MV-4-11 (cell line): ENCODE measurements at regions not wholly inside any gene's neighbourhood (a gene's known extent, or its start where the extent isn't known, plus 50 kb on each side); places are given as distances from the start of the nearest gene placed in this dataset.
"Not testable (repeated sequence)": the region's sequence is repeated elsewhere in the genome, so short reads cannot be mapped to it uniquely, and the experiment has no call there.

ENCODE experiments used
- DNase-seq: peaks from one replicate; lab custom pipeline; 2025; lab: John Stamatoyannopoulos, UW

DNA sequence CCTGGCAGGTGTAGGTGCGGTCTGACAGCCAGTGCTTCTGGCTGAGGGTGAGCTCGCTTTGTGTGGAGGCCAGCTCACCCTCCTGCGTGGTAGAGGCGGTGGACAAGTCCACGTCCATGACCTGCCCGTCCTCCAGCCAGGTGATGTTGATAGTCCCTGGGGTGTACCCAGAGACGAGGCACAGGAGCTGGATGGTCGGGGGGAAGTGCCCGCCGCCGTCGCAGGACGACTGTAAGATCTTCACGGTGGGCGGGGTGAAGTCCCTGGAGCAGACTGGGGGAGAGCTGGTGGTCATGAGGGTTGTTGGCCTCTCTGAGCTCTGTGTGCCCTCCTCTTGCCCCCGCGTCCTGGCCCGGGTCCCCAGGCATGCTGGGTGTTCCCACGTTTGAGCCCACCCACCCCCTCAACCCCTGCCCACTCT lies 74.6 kb downstream of the TMEM121 start:
- no peak for DNase-seq

DNA sequence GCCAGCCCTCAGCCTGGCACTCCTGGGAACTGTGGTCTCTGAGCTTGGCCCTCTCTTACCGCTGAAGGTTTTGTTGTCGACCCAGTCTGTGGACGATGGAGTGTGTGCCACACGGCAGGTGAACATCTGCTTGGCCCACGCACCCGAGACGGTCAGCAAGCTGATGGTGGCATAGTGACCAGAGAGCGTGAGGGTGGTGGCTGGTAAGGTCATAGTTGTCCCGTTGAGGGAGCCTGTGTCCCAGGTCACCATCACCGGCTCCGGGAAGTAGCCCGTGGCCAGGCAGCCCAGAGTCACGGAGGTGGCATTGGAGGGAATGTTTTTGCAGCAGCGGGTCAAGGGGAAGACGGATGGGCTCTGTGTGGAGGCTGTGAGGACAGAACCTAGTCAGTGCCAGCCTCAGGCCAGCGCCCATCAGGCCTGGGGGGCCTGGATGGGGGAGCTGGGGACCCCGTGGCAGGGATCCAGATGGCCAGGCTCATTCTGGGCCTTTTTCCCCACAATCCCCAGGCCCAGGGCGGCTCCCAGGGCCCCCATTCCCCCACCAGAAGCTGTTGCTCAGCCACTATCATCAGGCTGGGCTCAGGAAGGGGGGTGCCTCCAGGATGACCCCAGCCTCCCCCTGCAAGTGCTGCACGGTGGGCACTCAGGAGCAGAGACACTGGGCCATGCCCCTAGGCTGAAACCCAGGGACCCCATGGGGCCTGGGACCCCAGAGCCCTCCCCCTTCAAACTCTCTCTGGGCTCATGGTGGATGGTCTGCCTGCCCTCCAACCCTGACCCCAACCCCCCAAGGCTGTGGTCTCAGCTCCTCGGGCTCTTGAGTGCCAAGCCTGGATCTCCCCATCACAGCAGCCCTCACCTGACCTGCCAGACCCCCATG lies 75.2 kb downstream of the TMEM121 start:
- no peak for DNase-seq

DNA sequence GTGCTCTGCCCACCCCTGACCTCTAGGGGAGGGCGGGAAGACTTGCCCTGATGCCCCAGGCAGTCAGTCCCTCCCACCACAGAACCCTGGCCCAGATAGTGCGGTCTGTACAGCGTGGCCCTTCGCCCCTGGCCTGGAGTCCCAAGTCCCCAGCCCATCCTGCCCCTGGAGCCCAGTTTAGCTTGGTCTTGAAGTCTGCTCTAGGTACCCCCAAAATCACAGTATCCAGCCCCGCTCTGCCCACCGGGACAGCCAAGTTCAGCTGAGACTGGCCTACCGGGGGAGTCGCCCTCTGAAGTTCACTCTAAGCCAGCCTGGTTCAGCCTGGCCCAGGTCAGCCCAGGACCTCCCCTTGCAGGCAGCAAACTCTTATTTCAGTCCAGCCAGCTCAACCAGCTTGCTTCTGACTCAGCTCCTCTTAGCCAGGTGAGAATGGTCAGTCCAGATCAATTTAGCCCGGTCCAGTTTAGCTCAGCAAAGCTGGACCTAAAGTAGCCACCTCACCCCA lies 75.9 kb downstream of the TMEM121 start:
- no peak for DNase-seq

DNA sequence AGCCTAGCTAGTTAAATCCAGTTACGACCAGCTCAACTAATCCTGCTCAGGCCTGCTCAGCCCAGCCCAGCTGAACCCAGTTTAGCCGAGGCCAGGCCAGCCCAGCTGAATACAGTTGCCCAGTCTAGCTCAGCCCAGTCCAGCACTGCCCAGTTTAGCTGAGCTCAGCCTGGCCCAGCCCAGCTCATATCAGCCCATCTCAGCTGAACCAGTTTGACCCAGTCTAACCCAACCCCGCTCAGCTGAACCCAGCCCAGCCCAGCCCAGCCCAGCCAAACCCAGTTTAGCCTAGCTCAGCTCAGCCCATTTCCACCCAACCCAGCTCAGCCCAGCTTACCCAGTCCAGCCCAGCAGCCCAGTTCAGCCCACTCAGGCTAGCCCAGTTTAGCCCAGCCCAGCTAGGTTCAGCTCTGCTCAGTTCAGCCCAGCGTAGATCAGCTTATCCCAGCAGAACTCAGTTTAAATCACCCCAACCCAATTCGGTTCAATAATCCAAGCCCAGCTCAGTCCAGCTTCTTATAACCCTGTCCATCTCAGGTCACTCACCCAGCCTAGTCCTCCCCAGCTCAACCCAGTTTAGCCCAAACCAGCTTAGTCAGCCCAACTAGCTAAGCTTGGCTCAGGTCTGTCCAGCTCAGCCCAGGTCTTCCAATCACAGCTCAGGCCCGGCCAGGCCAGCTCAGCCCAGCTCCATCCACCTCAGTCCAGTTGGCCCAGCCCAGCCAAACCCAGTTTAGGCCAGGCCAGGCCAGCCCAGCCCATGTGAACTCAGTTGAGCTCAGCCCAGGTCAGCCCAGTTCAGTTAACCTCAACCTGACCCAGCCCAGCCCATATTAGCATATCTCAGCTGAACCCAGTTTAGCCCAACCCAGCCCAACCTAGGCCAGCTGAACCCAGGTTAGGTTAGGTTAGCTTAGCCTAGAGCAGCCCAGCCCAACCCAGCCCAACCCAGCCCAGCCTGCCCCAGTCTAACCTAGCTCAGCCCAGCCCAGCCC lies 76.7 kb downstream of the TMEM121 start:
- DNase-seq = no peak

DNA sequence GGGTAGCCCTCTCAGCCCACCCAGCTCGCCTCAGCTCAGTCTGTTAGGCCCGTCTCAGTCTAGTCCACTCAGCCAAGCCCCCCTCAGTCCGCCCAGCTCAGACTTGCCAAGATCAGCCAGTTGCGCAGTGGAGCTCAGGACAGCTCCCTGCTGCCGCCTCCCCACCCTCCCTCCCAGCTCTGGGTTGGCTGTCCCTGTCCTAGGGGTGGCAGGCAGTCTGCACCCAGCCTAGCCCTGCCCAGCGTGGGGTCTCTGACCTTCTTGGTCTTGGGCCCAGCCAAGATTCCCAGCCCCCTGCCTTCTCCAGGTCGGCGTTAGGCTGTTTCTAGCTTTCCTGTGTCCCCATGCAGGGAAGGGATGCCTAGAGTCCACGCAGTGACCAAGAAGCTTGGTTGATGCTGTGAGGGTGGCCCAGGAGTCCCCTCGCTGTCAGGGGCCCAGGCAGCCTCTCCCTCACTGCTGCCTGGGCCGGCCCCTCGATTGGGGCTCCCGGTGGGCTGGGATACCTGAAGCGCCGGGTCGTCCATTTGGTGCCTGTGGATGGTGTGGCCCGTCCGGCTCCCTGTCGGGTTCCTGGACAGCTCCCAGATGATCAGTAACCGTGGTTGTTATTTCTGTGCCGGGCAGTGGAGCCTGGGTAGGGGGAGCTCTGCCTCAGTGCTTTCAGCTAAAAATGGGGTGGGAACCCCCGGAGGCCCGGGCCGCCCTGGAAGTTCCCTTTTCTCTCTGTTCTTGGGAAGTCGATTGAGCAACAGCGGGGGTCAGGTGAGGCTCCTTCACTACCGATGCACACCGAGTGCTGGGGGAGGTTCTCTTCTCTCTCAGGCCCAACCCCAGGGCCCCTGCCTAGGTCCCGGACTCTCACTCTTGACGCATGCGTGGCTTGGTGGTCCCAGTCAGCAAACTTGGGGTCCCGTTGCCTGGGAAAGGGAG lies 78.4 kb downstream of the TMEM121 start:
- not testable (repeated sequence) for DNase-seq

DNA sequence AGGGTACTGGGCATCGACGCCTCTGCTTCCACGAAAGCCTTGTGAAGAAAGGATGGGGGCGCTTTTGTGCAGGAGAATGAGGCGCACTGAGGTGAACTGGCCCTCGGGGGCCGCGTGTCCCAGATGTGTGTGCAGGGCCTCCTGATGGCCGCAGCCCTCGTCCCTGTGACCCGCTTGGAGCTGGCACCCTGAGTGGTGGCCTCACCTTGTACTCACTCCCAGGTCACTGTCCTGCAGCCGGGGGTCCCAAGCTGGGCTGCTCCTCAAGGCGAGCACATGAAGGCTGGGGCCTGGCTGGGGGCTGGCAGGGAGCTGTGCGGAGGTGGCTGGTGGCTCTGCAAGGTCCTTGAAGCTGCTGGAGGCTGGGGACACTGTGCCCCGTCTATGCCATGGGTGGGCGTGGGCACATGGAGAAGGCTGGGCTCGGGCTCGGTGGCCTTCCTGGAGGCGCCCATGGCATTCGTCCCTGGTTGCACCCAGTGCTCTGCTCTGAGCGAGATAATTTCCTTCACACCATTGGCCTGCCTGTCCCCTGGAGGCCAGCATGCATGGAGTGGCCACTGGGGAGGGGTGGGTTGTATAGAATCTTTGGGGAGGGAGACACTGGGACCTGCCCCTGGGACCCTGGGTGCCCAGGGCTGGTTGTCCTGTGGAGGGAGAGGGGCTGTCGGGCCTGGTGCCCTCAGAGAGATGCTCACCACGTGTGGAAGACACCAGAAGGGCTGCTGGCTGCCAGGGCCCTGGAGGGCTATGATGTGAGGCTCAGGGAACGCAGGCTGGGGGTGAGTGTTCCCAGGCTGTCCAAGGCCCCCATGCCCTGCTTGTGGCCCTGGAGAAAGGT lies 79.3 kb downstream of the TMEM121 start:
- no peak for DNase-seq

DNA sequence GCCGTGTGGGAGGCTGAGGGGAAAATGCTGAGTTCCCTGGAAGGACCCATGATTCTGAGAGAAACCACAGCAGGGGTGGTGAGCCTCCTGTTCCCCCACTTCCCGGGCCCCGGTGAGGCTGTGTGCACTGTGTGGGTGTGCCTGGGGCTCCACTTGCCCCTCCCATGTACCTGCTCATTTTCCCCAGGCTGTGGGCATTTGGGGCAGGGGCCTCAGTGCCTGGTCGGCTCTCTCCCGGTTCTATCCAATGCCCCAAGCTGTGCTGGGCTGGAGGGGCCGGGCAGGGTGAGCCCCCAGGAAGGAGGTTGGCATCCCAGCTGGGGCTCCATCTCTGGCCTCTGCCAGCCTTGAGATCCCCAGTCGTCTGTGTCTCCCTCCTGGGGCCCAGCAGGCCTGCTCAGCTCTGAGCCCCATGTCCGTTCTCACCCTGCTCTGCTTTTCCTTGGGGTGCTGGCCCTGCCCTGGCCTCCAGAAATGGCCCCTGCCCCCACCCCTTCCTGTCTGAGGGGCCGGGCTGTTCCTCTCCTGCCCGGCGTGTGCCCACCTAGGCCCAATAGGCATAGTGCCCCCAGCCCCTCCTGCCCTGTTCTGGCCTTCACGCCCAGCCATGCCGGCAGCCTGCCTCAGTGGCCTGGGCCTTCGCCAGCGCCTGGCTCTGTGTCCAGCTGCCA lies 80.1 kb downstream of the TMEM121 start:
- not testable (repeated sequence) for DNase-seq

DNA sequence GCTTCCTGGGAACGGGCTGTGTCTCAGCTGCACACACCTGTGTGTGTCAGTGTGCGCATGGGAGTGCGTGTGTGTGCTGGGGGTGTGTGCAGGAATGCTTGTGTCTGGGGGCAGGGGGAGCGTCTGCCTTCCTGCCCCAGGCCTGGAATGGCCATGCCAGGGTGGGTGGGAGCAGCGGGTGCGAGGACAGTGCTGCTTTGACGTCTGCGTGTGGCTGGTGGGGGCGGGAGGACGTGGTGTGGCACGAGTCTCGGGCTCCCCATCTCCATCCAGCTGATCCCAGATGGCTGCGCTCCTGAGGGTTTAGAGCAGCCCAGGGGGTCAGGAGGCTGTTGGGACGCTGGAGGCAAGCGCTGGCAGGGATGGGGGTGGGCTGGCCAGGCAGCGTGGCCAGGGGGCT lies 80.6 kb downstream of the TMEM121 start:
- not testable (repeated sequence) for DNase-seq

DNA sequence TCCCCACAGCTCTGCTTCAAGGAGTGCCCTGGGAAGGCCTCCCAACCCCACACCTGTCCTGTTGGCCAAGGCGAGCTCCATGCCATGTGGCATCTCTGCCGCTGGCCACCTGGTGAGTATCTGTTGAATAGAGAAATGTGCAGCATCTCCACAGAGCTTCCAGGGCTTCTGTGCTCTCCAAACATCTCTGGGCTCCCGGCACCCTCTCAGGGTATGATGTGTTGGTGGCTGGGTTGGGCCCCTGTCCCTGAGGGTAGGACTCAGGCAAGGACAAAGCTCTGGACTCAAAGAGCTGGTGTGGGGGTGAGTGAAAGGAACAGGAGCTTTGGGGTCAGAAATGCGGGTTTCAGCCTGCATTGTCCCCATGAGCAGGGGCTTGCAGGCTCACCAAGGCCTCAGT lies 88.6 kb downstream of the TMEM121 start:
- DNase-seq = not testable (repeated sequence)

DNA sequence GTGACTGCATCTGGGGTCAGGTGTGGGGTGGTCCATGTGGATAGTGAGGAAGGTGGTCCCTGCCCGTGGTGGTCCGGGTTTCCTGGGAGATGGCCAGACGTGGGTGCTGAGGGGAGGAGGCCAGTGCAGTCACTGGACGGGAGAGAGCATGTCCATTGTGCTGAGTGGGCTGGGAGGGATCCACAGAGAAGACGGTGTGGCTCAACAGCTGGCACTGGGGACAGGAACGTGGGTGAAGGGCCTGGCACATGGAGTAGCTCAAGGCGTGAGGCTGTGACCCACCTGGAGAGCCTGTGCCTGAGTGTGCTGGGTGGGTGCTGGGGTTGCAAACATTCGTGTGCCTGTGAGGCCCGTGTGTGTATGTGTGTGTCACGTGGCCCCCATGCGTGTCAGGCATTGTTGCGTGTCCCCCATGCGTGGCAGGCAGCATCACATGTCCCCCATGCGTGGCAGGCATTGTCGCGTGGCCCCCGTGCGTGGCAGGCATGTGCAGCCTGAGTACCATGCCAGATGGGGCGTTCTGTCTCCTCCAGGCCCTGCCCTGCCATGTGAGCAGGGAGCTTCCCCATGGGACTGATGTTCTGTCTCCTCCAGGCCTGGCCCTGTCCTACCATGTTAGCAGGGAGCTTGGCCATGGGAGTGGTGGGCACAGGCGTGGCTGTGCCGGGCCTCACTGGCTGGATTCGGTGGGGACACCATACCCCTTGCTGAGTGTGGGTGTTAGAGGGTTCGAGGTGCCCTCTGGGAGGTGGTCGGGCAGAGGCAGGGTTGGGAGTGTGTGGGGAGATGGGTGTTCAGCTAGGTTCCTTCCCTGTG lies 89.8 kb downstream of the TMEM121 start:
- not testable (repeated sequence) for DNase-seq

DNA sequence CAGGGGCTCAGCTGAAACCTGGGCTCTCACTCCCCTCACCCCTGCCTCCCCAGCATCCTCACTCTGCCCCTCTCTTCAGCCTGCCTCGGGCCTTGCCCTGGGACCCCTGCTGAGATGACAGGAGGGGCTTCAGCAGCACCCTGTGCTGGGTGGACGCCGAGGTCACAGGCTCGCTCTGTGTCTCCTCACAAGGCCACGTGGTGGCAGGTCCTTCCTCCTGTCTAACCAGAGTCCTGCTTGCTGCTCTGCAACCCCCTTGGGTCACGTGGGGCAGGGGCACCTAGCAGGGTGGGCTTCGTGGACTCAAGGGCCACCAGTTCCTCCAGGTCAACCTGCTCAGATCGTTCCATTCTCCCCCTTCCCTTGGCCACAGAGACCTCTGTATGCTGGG lies 90.4 kb downstream of the TMEM121 start:
- no peak for DNase-seq

DNA sequence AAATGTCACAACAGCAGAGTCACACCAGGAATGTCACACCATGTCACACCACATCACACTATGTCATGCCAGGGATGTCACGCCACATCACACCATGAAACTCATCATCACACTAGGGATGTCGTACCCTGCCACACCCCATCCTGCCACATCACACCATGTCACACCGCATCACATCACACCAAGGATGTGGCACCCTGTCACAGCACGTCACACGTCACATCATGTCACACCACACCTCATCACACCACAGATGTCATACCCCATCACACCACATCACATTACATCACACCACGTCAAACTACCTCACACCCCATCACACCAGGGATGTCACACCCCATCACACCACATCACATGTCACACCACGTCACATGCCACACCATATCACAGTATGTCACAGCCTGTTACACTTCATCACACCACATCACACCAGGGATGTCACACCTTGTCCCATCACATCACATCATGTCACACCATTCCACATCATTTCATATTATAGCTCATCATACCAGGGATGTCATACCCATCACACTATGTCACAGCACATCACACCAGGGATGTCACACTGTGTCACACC lies 90.9 kb downstream of the TMEM121 start:
- DNase-seq = no peak

DNA sequence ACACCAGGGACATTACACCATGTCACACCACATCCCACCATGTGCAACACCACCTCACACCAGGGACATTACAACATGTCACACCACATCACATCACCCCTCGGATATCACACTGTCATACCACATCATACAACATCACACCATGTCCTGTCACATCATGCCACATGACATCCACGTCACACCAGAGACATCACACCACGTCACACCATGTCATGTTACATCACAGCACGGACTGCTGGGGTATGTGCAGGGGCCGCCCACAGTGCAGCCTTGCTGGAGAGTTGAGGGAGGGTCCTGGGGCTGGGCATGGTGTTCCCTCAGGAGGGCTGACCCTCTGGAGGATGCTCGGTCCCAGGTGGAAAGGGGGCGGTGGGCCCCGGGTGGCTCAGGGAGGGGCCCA lies 91.4 kb downstream of the TMEM121 start:
- DNase-seq = not testable (repeated sequence)

DNA sequence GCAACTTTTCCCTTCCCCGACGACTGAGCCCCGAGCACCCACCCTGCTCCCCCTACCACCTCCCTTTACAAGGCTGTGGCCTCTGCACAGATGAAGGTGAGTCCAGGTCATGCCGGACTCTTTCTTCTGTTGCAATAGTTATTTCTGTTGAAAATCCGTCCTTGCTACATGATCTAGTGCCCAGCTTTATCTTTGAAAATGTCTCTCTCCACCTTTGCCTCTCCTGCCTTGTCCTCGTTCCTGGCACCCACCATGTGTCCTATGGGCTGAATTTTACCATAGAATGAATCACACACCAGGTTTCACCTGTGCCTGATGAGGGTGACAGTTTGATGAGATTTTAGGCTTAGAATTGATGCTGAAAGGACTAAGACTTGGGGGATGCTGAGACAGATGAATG lies 92.9 kb downstream of the TMEM121 start:
- DNase-seq = not testable (repeated sequence)

DNA sequence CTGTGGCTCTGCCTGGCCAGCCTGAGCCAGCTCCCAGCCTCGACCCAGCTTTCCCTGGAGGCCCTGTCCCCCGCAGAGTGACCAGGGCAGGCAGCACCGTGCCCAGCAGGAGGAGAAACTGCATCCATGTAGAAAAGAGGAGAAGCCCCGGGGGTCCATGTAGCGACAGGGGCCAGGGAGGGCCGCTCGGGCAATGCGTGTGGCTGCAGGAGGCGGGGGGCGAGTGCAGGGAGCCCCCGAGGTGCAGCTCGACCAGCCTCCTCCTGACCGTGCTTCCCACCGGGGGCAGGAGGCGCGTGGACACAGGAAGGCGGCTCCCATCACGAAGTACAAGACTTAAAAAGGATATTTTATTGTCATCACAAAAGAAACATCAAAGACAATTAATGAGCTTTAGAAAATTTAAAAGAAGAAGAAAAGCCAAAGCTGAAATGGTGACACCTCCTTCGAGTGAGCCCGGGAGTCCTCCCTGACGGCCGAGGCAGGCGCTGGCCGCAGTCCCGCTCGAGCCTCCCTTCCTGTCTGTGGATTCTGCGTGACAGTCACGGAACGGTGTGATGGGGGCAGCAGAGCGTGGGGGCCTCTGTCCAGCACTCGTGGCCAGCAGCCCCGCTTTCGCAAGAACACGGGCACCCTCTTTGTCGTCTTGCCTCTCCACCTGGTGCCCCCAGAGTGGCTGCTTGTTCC lies 93.9 kb downstream of the TMEM121 start:
- not testable (repeated sequence) for DNase-seq

DNA sequence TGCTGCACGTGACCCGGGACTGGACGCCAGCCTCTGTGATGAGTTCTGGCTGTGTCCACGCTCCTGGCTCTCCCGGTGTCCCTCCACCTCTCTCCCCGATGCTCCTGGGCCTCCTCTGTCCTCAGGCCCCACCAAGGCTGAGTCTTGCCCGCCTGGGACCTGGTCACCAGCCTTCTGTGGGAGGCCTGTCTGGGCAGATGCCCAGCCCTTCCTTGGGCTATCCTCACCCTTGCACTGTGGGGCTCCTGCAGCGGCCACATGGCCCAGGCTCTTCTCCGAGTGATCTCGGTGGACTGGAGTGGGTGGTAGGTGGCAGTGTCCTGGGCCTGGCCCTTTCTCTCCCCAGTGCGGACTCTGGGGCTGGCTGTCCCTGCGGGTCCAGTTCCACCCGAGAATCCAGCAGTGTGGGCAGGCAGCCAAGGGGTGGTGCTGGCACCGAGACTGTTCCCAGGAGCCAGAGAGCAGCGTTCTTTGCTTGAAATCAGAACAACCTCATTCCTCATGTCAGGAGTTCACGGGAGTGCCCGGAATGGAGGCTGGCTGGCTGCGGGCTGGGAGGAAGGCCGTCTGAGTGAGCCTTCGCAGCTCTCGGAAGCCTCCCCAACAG lies 94.6 kb downstream of the TMEM121 start:
- not testable (repeated sequence) for DNase-seq
